Esophagus (tissue), 2 donors: ENCODE measurements at regions not wholly inside any gene's neighbourhood (a gene's known extent, or its start where the extent isn't known, plus 50 kb on each side); places are given as distances from the start of the nearest gene placed in this dataset.
"Not testable (repeated sequence)": the region's sequence is repeated elsewhere in the genome, so short reads cannot be mapped to it uniquely, and the experiment has no call there.

Source experiments
- H3K27ac ChIP-seq, 2 donors: one replicate each; pipeline ENCODE4 v1.5.1; 2013; ENCODE audit warnings: low read depth in 2 of 2, mild to moderate bottlenecking in 2 of 2, inconsistent platforms in 1 of 2, low read length in 1 of 2, moderate library complexity in 1 of 2
- H3K27me3 ChIP-seq, 2 donors: one replicate each; pipeline ENCODE4 v1.6.1; 2013; ENCODE audit warnings: low read length in 2 of 2, control low read depth in 1 of 2, mild to moderate bottlenecking in 1 of 2; ENCODE audit not compliant: insufficient read depth in 2 of 2, control insufficient read depth in 1 of 2
- H3K36me3 ChIP-seq, 2 donors: one replicate each; pipeline ENCODE4 v1.6.1; 2013; ENCODE audit warnings: low read length in 1 of 2; ENCODE audit not compliant: control insufficient read depth in 2 of 2, insufficient read depth in 2 of 2
- H3K4me1 ChIP-seq, 2 donors: one replicate each; pipeline ENCODE4 v1.6.1; 2013; ENCODE audit warnings: low read length in 1 of 2; ENCODE audit not compliant: control insufficient read depth in 2 of 2, insufficient read depth in 2 of 2
- H3K4me3 ChIP-seq, 2 donors: one replicate each; pipeline ENCODE4 v1.5.1; 2013; ENCODE audit warnings: low read length in 2 of 2, mild to moderate bottlenecking in 2 of 2, low read depth in 1 of 2, moderate library complexity in 1 of 2
- H3K9me3 ChIP-seq, 2 donors: one replicate each; pipeline ENCODE4 v1.6.1; 2013; ENCODE audit warnings: mild to moderate bottlenecking in 2 of 2, low read depth in 1 of 2, low read length in 1 of 2, moderate library complexity in 1 of 2; ENCODE audit not compliant: control insufficient read depth in 2 of 2, insufficient read depth in 1 of 2
- WGBS, 2 donors: extraction: QIAGEN DNeasy Blood & Tissue Kit; methylation state at CpG; one replicate each; pipeline ENCODE4 v1.1.7; 2013; 5-methylcytosine and 5-hydroxymethylcytosine counted together
- donor health status: healthy with polysubstance abuse.
- donor health status: Bipolar disorder and iron deficiency.

- Histone ChIP-seq H3K36me3 (no peaks in the 10 kb centered on the region), H3K27ac (no peak overlapping the region), H3K27me3 (no peaks in the 10 kb centered on the region), H3K4me3 (no peak overlapping the region), H3K4me1 (no peaks in the 10 kb centered on the region), H3K9me3 (no peaks in the 10 kb centered on the region)
- WGBS, 2 donors, result 76% methylated on average over 1 of the region's 1 CpG
Measured at GRCh38 chr20:11497545-11497944, 420.1 kb upstream of the BTBD3 start.

- no peak overlapping the region for H3K27ac ChIP-seq
- WGBS, 2 donors, result 74 to 76% methylated on average over 6 of the region's 6 CpGs
Measured at GRCh38 chr20:11499101-11499634, 418.5 kb upstream of the BTBD3 start.

GRCh38 chr20:11502061-11502460 lies 415.6 kb upstream of the BTBD3 start:
- Histone ChIP-seq H3K27me3 (no peaks in the 10 kb centered on the region), H3K27ac (no peak overlapping the region), H3K4me3 (no peak overlapping the region), H3K9me3 (no peaks in the 10 kb centered on the region), H3K36me3 (no peaks in the 10 kb centered on the region), H3K4me1 (no peaks in the 10 kb centered on the region)
- WGBS, 2 donors, result 80 to 87% methylated on average over 1 of the region's 1 CpG

More at GRCh38 chr20:11499101-11499634, 418.5 kb upstream of the BTBD3 start:
- H3K27me3 ChIP-seq, result no peaks in the 10 kb centered on the region
- H3K4me1 ChIP-seq, result no peaks in the 10 kb centered on the region
- no peaks in the 10 kb centered on the region for H3K36me3 ChIP-seq
- H3K9me3 ChIP-seq, result no peaks in the 10 kb centered on the region
- no peak overlapping the region for H3K4me3 ChIP-seq

GRCh38 chr20:11502671-11503070 lies 415.0 kb upstream of the BTBD3 start:
- Histone ChIP-seq H3K27ac (no peak overlapping the region), H3K4me1 (no peaks in the 10 kb centered on the region), H3K4me3 (no peak overlapping the region), H3K9me3 (no peaks in the 10 kb centered on the region), H3K36me3 (no peaks in the 10 kb centered on the region), H3K27me3 (no peaks in the 10 kb centered on the region)

GRCh38 chr20:11509776-11510175 lies 407.9 kb upstream of the BTBD3 start:
- H3K4me1 ChIP-seq, result no peaks in the 10 kb centered on the region
- no peaks in the 10 kb centered on the region for H3K27me3 ChIP-seq
- H3K36me3 ChIP-seq, result no peaks in the 10 kb centered on the region
- H3K9me3 ChIP-seq, result no peaks in the 10 kb centered on the region
- H3K4me3 ChIP-seq, result no peak overlapping the region
- no peak overlapping the region for H3K27ac ChIP-seq

GRCh38 chr20:11511821-11512220 lies 405.9 kb upstream of the BTBD3 start:
- H3K27ac ChIP-seq, result no peak overlapping the region
- no peak overlapping the region for H3K4me3 ChIP-seq
- no peaks in the 10 kb centered on the region for H3K9me3 ChIP-seq
- no peaks in the 10 kb centered on the region for H3K36me3 ChIP-seq
- no peaks in the 10 kb centered on the region for H3K27me3 ChIP-seq
- 69 to 75% methylated on average over 5 of the region's 5 CpGs for WGBS, 2 donors
- no peaks in the 10 kb centered on the region for H3K4me1 ChIP-seq

- not testable (repeated sequence) for H3K27me3 ChIP-seq, H3K9me3 ChIP-seq, H3K4me1 ChIP-seq, H3K27ac ChIP-seq, H3K36me3 ChIP-seq, H3K4me3 ChIP-seq
- 95 to 100% methylated on average over 21 to 39 of the region's 39 CpGs for WGBS, 2 donors
Measured at GRCh38 chr20:11513241-11513745, 404.4 kb upstream of the BTBD3 start.

- Histone ChIP-seq H3K4me3 (no peak overlapping the region), H3K27ac (no peak overlapping the region), H3K27me3 (no peaks in the 10 kb centered on the region), H3K9me3 (no peaks in the 10 kb centered on the region), H3K4me1 (no peaks in the 10 kb centered on the region), H3K36me3 (no peaks in the 10 kb centered on the region)
- 78 to 80% methylated on average over 4 of the region's 4 CpGs for WGBS, 2 donors
Measured at GRCh38 chr20:11516448-11516847, 401.2 kb upstream of the BTBD3 start.

- H3K9me3 ChIP-seq, result peaks cover 0 to 3% of the 10 kb centered on the region in 2 donors
- H3K4me3 ChIP-seq, result no peak overlapping the region
- no peaks in the 10 kb centered on the region for H3K36me3 ChIP-seq
- no peak overlapping the region for H3K27ac ChIP-seq
- H3K4me1 ChIP-seq, result no peaks in the 10 kb centered on the region
- H3K27me3 ChIP-seq, result no peaks in the 10 kb centered on the region
- WGBS, 2 donors, result 0 to 32% methylated on average over 1 of the region's 1 CpG
Measured at GRCh38 chr20:11520596-11520995, 397.1 kb upstream of the BTBD3 start.

- no peak overlapping the region for H3K27ac ChIP-seq
- H3K9me3 ChIP-seq, result peaks cover 0 to 3% of the 10 kb centered on the region in 2 donors
- H3K36me3 ChIP-seq, result no peaks in the 10 kb centered on the region
- H3K27me3 ChIP-seq, result no peaks in the 10 kb centered on the region
- no peak overlapping the region for H3K4me3 ChIP-seq
- H3K4me1 ChIP-seq, result no peaks in the 10 kb centered on the region
- WGBS, 2 donors, result 69 to 76% methylated on average over 4 of the region's 4 CpGs
Measured at GRCh38 chr20:11521476-11522365, 396.0 kb upstream of the BTBD3 start.
